ENCODE measurements at regions not wholly inside any gene's neighbourhood (a gene's known extent, or its start where the extent isn't known, plus 50 kb on each side); places are given as distances from the start of the nearest gene placed in this dataset.

- DNase-seq, result no peak
Measured at GRCh38 chr2:144240656-144241339, 279.1 kb downstream of the ZEB2 start.

DNA sequence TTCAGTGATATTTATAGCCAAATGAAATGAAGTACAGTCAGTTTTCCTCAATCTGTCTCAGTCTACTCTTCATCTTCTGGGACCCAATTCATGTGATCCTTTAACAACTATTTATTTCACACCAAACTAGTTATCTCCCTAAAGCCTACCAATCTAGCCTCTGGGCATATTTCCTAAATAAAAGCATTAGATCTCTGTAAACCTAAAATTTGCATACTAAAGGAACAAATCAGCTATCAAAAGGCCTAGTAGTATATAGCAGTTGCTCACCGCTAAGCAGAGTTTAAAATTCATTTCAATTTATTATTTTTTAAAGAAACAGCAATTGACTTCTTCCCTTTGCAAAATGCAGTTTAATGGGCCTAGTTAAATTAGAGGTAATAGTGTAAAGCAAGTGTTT is 280.2 kb downstream of the ZEB2 start:
- DNase-seq, result no peak

DNA sequence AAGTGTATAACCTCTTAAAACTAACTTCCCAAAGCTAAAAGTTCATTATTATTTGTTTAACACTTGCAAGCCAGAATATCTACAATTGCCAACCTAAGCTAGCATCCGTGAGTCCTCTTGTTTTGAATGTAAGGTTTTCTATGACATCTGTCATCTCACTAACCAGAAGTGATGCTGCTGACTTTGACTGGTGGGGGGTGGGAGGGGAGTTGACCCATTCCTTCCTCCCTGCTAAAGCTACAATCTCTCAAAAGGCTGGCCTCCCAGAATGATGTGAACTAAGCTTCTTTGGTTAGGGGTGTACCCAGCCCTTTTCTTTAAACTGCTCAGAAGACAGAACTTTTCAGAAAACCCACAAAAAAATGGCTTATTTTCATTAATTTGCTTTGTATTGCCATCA is 280.6 kb downstream of the ZEB2 start:
- no peak for DNase-seq

DNA sequence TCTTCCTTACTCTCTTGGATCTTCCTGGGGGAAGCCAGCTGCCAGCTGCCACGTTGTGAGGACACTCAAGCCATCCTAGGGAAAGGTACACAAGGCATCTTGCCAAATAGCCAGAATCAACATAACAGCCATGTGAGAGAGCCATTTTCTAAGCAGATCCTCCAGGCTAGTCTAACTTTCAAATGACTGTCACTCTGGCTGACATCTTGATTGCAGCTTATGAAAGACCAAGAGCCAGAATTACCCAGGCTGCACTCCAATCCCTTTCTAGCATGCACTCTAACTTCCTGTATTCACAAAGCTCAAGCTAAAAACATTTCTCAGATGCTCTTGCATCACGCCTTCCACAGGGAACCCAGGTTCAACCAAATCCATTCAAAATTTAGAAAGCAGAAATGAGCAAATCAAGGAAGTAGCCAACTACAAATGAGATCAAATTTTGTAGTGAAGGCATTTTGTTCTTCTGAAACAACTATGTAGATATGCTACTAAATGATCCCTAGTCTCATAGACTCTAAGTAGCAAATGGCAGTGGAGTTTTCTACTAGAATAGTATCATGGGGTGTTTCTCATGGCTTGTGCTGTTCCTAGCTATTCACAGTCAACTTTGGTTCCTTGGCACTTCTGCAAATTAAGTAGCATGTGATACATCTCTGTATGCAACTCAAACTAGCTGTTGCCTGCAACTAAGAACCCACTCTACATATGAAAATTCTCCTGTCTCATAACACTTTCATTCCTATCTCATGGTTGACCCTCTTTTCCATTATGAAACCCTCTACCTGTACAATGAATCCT is 281.9 kb downstream of the ZEB2 start:
- DNase-seq, result no peak

DNA sequence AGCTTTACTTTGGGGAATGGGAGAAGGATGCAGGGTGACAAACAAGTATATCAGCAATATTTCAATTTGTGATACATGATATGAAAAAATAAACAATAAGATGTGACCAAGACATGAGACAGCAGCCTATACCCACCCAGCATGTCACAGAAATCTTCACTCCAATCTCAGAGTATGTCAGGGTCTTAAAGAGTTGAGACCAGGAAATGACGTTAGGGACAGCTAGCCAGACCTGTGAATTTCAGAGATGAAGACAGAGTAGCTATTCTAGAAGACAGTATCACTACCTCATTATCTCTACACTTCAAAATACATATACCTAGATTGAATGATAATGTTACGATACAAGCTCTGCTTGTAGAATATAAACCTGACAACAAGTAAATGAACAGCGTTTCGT is 282.8 kb downstream of the ZEB2 start:
- no peak for DNase-seq

DNA sequence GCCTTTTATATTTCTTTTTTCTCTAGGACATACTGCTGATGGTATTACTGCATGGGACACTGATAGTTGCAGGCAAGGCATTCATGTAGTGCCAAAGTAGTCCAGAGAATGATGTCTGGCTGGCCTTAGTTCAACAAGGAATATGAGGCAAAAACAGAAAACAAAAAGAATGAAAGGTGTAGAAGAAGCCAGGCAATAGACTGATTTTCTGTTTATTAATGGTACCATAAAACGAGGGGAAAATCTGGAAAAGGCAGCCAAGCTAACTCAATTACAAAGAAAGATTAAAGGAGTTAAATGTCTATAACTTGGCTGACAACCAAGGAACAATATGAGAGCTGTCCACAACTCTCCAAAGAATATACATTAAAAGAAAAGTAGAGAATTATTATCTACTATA is 284.9 kb downstream of the ZEB2 start:
- no peak for DNase-seq

GRCh38 chr2:144234542-144234871 is 285.4 kb downstream of the ZEB2 start:
- no peak for DNase-seq

- DNase-seq, result no peak
Measured at GRCh38 chr2:144233733-144234541, 286.0 kb downstream of the ZEB2 start.

- DNase-seq, result no peak
Measured at GRCh38 chr2:144233317-144233716, 286.6 kb downstream of the ZEB2 start.

- DNase-seq, result no peak
Measured at GRCh38 chr2:144230448-144231085, 289.4 kb downstream of the ZEB2 start.

DNA sequence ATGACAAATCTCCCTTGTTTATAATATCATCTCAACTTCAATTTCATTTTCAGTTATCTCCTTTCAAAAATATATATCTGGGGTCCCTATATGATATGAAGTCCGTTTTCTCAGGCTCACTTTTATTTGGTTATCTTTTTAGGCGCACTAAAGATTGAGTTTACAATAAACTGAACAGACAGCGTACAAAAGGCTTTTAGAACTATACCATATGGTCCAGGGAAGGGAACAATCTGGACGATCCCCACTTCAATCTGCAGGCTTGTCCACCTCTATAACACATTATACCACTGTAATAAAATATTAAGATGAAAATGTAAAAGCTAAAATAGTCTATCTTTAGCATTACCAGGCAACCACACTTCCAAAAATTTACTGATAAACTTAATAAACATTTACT is 289.9 kb downstream of the ZEB2 start:
- no peak for DNase-seq

- DNase-seq, result no peak
Measured at GRCh38 chr2:144229296-144229695, 290.6 kb downstream of the ZEB2 start.

- DNase-seq, result no peak
Measured at GRCh38 chr2:144227427-144228105, 292.4 kb downstream of the ZEB2 start.

DNA sequence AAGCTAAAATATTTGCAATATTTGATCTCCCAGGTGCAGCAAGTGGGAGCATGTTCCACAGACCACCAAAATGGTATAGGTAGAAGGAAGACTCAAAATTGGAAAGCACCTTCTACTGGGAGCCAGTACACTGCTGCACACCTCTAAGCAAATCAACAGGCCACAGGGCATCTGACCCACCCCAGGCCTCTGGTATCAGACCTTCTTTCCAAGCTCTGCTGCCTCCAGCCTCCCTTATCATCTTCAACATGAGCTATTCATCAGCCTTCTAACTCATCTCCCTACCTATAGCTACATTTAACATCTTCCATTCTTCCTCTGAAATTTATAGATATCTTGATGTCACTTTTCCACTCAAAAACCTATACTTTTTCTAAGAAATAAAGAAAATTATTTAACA is 294.8 kb downstream of the ZEB2 start:
- no peak for DNase-seq

DNA sequence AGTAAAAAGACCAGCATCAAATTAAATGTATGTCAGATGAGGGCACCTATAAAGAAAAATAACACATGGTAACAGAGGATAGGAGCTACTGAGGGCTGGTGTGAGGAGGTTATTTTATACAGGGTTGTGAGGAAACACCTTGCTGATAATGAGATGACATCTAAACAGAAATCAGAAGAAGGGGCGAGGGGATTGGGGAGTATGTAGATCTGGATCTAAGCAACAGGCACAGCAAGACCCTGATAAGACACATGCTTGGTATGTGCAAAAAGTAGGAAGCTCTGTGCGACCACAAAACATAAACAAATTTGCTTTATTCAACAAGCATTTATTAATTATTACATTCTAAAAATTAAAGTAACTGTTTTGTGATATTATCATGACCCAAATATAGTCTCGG is 295.4 kb downstream of the ZEB2 start:
- no peak for DNase-seq

DNA sequence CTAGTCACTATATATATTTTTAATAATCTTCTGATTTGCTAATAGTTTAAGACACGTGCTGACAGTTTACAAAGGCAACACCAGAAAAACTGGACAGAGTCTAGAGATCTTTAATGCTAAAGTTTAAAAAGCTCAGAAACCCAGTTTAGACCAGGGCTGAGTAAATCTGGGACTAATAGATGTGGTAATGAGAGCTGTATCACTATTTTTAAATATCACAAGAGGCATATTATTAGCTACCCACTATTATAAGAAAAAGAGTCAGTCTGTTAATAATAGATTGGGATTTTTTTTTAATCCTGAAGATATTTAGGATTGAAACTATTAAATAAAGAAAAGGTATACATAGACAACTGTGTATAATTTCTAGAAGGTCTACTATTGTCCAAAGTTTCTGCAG is 299.9 kb downstream of the ZEB2 start:
- DNase-seq, result no peak

GRCh38 chr2:144217853-144218633 is 301.9 kb downstream of the ZEB2 start:
- no peak for DNase-seq

GRCh38 chr2:144215701-144216675 is 303.9 kb downstream of the ZEB2 start:
- DNase-seq, result no peak

- no peak for DNase-seq
Measured at GRCh38 chr2:144215207-144215606, 304.7 kb downstream of the ZEB2 start.

DNA sequence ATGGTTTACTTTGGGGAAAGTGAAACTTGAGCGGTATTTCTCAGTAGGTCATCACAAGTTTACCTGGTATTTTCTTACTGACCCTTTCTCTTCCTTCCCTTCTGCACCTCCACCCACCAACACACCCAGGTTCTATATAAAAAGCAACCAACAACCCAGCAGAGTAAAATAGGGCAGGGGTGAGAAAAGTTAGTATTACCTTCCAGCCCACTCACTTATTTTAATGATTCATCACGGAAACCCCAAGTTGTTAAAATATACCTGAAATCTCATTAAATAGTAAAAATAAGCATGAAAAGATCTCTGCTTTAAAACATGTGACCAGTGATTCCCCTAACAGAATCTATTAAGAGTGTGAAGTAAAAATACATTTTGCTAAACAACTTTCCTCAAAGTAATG is 306.1 kb downstream of the ZEB2 start:
- no peak for DNase-seq

GRCh38 chr2:144211826-144212225 is 308.1 kb downstream of the ZEB2 start:
- DNase-seq, result no peak
